ENCODE measurements at regions not wholly inside any gene's neighbourhood (a gene's known extent, or its start where the extent isn't known, plus 50 kb on each side); places are given as distances from the start of the nearest gene placed in this dataset.

DNA sequence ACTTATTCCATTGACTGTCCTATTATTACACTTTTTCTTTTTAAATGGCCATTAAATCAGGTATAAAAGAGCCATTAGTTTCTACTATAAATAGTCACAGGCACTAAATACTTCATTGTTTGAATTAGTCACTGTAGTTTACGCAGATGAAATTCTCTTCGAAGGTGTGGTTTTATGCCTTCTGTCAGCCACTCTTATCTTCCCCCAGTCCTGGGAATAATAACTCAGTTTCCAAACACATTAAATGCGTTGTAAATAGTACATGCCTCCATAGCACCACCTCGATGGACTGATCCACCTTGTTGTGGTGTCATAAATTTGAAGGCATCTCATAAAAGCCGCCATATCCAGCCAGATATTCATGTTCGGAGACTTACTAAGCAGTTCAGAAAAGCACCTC lies 72.1 kb upstream of the PARD3B start:
- FAIRE-seq (no peak), DNase-seq (ENCODE audit: low read depth) (no peak)
- Histone ChIP-seq H3K36me3 (ENCODE audit: control insufficient read depth, insufficient read depth, low read length) (no peaks in the 10 kb centered on the region), H3K4me3 (ENCODE audit: low read depth, low read length) (no peak overlapping the region), H3K27me3 (ENCODE audit: control insufficient read depth, insufficient read depth, low read length) (no peaks in the 10 kb centered on the region)
- TF ChIP-seq, protein P1, sequence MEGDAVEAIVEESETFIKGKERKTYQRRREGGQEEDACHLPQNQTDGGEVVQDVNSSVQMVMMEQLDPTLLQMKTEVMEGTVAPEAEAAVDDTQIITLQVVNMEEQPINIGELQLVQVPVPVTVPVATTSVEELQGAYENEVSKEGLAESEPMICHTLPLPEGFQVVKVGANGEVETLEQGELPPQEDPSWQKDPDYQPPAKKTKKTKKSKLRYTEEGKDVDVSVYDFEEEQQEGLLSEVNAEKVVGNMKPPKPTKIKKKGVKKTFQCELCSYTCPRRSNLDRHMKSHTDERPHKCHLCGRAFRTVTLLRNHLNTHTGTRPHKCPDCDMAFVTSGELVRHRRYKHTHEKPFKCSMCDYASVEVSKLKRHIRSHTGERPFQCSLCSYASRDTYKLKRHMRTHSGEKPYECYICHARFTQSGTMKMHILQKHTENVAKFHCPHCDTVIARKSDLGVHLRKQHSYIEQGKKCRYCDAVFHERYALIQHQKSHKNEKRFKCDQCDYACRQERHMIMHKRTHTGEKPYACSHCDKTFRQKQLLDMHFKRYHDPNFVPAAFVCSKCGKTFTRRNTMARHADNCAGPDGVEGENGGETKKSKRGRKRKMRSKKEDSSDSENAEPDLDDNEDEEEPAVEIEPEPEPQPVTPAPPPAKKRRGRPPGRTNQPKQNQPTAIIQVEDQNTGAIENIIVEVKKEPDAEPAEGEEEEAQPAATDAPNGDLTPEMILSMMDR (IDR thresholded peaks at IDR 0.05; ENCODE audit: insufficient read depth, low read length, severe bottlenecking), result no peak

GRCh38 chr2:204475399-204475798 lies 69.9 kb upstream of the PARD3B start:
- FAIRE-seq (no peak), DNase-seq (ENCODE audit: low read depth) (no peak)
- TF ChIP-seq, protein P1 (IDR thresholded peaks at IDR 0.05; ENCODE audit: insufficient read depth, low read length, severe bottlenecking), result no peak
- Histone ChIP-seq H3K27me3 (ENCODE audit: control insufficient read depth, insufficient read depth, low read length) (no peaks in the 10 kb centered on the region), H3K36me3 (ENCODE audit: control insufficient read depth, insufficient read depth, low read length) (no peaks in the 10 kb centered on the region), H3K4me3 (ENCODE audit: low read depth, low read length) (no peak overlapping the region)

DNA sequence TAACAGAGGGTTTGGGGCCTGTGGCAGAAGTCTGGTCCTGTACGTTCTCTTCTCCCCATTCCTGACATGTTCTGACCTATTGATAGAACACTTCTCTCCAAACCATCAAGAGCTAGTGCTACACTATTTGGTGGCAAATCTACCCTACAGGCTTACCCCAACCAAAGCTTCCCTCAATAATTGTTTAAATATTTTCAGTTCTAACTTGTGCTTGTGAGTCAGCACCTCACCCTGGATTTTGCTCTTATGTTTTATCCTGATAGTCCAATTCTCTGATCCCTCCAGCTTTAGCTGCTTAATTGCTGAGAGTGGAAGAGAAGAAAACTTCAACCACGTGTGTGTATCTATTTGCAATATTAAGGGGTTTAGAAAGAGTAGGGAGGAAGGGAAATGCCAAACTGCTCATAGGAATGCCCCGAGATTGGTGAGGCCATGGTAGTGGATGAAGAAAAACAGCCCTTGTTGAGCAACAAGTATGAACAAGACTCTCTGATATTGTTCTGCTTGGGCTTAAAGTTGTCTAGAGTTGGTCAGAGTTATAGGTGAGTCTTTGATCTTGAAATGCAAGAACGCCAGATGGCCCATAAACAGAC lies 67.8 kb upstream of the PARD3B start:
- no peaks in the 10 kb centered on the region for H3K36me3 ChIP-seq (ENCODE audit: control insufficient read depth, insufficient read depth, low read length)
- FAIRE-seq (no peak), DNase-seq (ENCODE audit: low read depth) (peak; percentile 85)
- TF ChIP-seq, protein P1 (IDR thresholded peaks at IDR 0.05; ENCODE audit: insufficient read depth, low read length, severe bottlenecking), result no peak
- no peak overlapping the region for H3K4me3 ChIP-seq (ENCODE audit: low read depth, low read length)
- H3K27me3 ChIP-seq (ENCODE audit: control insufficient read depth, insufficient read depth, low read length), result no peaks in the 10 kb centered on the region

- TF ChIP-seq, protein P1 (IDR thresholded peaks at IDR 0.05; ENCODE audit: insufficient read depth, low read length, severe bottlenecking), result no peak
- H3K36me3 ChIP-seq (ENCODE audit: control insufficient read depth, insufficient read depth, low read length), result no peaks in the 10 kb centered on the region
- H3K27me3 ChIP-seq (ENCODE audit: control insufficient read depth, insufficient read depth, low read length), result no peaks in the 10 kb centered on the region
- FAIRE-seq, result no peak
- DNase-seq (ENCODE audit: low read depth), result peak; percentile 60
- no peak overlapping the region for H3K4me3 ChIP-seq (ENCODE audit: low read depth, low read length)
Observed at GRCh38 chr2:204479557-204479956, 65.7 kb upstream of the PARD3B start.

GRCh38 chr2:204480676-204481075 lies 64.6 kb upstream of the PARD3B start:
- no peak for FAIRE-seq

More at GRCh38 chr2:204480676-204481075, 64.6 kb upstream of the PARD3B start:
- TF ChIP-seq, protein P1 (IDR thresholded peaks at IDR 0.05; ENCODE audit: insufficient read depth, low read length, severe bottlenecking), result no peak
- DNase-seq (ENCODE audit: low read depth), result no peak
- no peaks in the 10 kb centered on the region for H3K27me3 ChIP-seq (ENCODE audit: control insufficient read depth, insufficient read depth, low read length)
- H3K36me3 ChIP-seq (ENCODE audit: control insufficient read depth, insufficient read depth, low read length), result no peaks in the 10 kb centered on the region
- H3K4me3 ChIP-seq (ENCODE audit: low read depth, low read length), result no peak overlapping the region
